Liver (tissue), 3 donors: ENCODE measurements at regions not wholly inside any gene's neighbourhood (a gene's known extent, or its start where the extent isn't known, plus 50 kb on each side); places are given as distances from the start of the nearest gene placed in this dataset.
"Not testable (repeated sequence)": the region's sequence is repeated elsewhere in the genome, so short reads cannot be mapped to it uniquely, and the experiment has no call there.

Experiments
- ATF3 ChIP-seq: IDR thresholded peaks from 2 replicates; pipeline ENCODE4 v1.6.1; 2016; ENCODE audit warnings: antibody characterized with exemption
- EGR1 ChIP-seq, 2 donors: IDR thresholded peaks; 2 replicates each; pipeline ENCODE4 v1.6.1; 2016 to 2018; ENCODE audit warnings: antibody characterized with exemption in 2 of 2, low read depth in 2 of 2
- FOXA1 ChIP-seq: IDR thresholded peaks from 2 replicates; pipeline ENCODE4 v1.6.1; 2016; ENCODE audit warnings: antibody characterized with exemption
- HNF4A ChIP-seq, 2 donors: conservative IDR thresholded peaks; 2 replicates each; pipeline ENCODE4 v1.6.1; 2016; ENCODE audit warnings: antibody characterized with exemption in 2 of 2, mild to moderate bottlenecking in 2 of 2
- MAX ChIP-seq: IDR thresholded peaks from 2 replicates; pipeline ENCODE4 v1.6.1; 2016; ENCODE audit warnings: antibody characterized with exemption
- RAD21 ChIP-seq, 2 donors: IDR thresholded peaks; 2 replicates each; pipeline ENCODE4 v1.6.1; 2016; ENCODE audit warnings: antibody characterized with exemption in 2 of 2, mild to moderate bottlenecking in 2 of 2
- RXRA ChIP-seq, 2 donors: IDR thresholded peaks; 2 replicates each; pipeline ENCODE4 v1.6.1; 2017 to 2018; ENCODE audit warnings: antibody characterized with exemption in 2 of 2, mild to moderate bottlenecking in 1 of 2
- SP1 ChIP-seq: IDR thresholded peaks from 2 replicates; pipeline ENCODE4 v1.6.1; 2018; ENCODE audit warnings: antibody characterized with exemption, mild to moderate bottlenecking
- TAF1 ChIP-seq: conservative IDR thresholded peaks from 2 replicates; pipeline ENCODE4 v1.6.1; 2016; ENCODE audit warnings: antibody characterized with exemption, mild to moderate bottlenecking
- YY1 ChIP-seq: IDR thresholded peaks from 2 replicates; pipeline ENCODE4 v1.6.1; 2016; ENCODE audit warnings: antibody characterized with exemption, mild to moderate bottlenecking
- TF ChIP-seq, protein P1 (sequence below): IDR thresholded peaks from 2 replicates; pipeline ENCODE4 v1.6.1; 2016; ENCODE audit warnings: antibody characterized with exemption, mild to moderate bottlenecking
- TF ChIP-seq, protein P2 (sequence below): fragments of 150-350 bp; IDR thresholded peaks from 2 replicates; pipeline ENCODE4 v1.5.1; 2017; ENCODE audit warnings: improper control_type of control experiment, low read depth, low read length; ENCODE audit not compliant: missing input control
- TF ChIP-seq, protein P3 (sequence below): IDR thresholded peaks from 2 replicates; pipeline ENCODE4 v1.6.1; 2016; ENCODE audit warnings: antibody characterized with exemption
- donor health status: healthy.
- donor health status: healthy.

GRCh38 chr4:107415490-107415889, 304.5 kb downstream of the PAPSS1 start:
- TF ChIP-seq RAD21 (IDR thresholded peaks at IDR 0.05); EGR1 (IDR thresholded peaks at IDR 0.05; ENCODE audit: low read depth in 2 of 2); TAF1; SP1; ATF3; YY1; MAX; RXRA (IDR thresholded peaks at IDR 0.05); HNF4A (conservative IDR thresholded peaks at IDR 0.05); FOXA1: not testable (repeated sequence)
- TF ChIP-seq, protein P1, sequence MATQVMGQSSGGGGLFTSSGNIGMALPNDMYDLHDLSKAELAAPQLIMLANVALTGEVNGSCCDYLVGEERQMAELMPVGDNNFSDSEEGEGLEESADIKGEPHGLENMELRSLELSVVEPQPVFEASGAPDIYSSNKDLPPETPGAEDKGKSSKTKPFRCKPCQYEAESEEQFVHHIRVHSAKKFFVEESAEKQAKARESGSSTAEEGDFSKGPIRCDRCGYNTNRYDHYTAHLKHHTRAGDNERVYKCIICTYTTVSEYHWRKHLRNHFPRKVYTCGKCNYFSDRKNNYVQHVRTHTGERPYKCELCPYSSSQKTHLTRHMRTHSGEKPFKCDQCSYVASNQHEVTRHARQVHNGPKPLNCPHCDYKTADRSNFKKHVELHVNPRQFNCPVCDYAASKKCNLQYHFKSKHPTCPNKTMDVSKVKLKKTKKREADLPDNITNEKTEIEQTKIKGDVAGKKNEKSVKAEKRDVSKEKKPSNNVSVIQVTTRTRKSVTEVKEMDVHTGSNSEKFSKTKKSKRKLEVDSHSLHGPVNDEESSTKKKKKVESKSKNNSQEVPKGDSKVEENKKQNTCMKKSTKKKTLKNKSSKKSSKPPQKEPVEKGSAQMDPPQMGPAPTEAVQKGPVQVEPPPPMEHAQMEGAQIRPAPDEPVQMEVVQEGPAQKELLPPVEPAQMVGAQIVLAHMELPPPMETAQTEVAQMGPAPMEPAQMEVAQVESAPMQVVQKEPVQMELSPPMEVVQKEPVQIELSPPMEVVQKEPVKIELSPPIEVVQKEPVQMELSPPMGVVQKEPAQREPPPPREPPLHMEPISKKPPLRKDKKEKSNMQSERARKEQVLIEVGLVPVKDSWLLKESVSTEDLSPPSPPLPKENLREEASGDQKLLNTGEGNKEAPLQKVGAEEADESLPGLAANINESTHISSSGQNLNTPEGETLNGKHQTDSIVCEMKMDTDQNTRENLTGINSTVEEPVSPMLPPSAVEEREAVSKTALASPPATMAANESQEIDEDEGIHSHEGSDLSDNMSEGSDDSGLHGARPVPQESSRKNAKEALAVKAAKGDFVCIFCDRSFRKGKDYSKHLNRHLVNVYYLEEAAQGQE, result not testable (repeated sequence)
- TF ChIP-seq, protein P2, sequence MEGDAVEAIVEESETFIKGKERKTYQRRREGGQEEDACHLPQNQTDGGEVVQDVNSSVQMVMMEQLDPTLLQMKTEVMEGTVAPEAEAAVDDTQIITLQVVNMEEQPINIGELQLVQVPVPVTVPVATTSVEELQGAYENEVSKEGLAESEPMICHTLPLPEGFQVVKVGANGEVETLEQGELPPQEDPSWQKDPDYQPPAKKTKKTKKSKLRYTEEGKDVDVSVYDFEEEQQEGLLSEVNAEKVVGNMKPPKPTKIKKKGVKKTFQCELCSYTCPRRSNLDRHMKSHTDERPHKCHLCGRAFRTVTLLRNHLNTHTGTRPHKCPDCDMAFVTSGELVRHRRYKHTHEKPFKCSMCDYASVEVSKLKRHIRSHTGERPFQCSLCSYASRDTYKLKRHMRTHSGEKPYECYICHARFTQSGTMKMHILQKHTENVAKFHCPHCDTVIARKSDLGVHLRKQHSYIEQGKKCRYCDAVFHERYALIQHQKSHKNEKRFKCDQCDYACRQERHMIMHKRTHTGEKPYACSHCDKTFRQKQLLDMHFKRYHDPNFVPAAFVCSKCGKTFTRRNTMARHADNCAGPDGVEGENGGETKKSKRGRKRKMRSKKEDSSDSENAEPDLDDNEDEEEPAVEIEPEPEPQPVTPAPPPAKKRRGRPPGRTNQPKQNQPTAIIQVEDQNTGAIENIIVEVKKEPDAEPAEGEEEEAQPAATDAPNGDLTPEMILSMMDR, result not testable (repeated sequence)
- TF ChIP-seq, protein P3, sequence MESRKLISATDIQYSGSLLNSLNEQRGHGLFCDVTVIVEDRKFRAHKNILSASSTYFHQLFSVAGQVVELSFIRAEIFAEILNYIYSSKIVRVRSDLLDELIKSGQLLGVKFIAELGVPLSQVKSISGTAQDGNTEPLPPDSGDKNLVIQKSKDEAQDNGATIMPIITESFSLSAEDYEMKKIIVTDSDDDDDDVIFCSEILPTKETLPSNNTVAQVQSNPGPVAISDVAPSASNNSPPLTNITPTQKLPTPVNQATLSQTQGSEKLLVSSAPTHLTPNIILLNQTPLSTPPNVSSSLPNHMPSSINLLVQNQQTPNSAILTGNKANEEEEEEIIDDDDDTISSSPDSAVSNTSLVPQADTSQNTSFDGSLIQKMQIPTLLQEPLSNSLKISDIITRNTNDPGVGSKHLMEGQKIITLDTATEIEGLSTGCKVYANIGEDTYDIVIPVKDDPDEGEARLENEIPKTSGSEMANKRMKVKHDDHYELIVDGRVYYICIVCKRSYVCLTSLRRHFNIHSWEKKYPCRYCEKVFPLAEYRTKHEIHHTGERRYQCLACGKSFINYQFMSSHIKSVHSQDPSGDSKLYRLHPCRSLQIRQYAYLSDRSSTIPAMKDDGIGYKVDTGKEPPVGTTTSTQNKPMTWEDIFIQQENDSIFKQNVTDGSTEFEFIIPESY, result not testable (repeated sequence)
